Caco-2 (cell line): ENCODE measurements at regions not wholly inside any gene's neighbourhood (a gene's known extent, or its start where the extent isn't known, plus 50 kb on each side); places are given as distances from the start of the nearest gene placed in this dataset.
"Not testable (repeated sequence)": the region's sequence is repeated elsewhere in the genome, so short reads cannot be mapped to it uniquely, and the experiment has no call there.

Source experiments
- BruUV-seq: library from RNA; stranded (reverse); fragments of 400-500 nt; replicated peaks from 2 replicates; lab custom pipeline; 2021; lab: Mats Ljungman, UMichigan
- CTCF ChIA-PET: fragments of 300-600 bp; sonication (Branson Sonifier 250); formaldehyde crosslinking; loops from one replicate; lab custom pipeline; 2022; ENCODE audit warnings: antibody characterized with exemption; lab: Charles Lee
- POLR2A ChIA-PET: fragments of 300-600 bp; sonication (Branson Sonifier 250); formaldehyde crosslinking; loops from one replicate; lab custom pipeline; 2022; ENCODE audit warnings: antibody characterized with exemption; lab: Charles Lee
- DNase-seq, 2 experiments: peaks; one replicate each; pipeline versions ENCODE4 v3.0.0 to v3.0.0-alpha.2; 2020 to 2022
- H3K27me3 ChIP-seq: replicated peaks from 2 replicates; pipeline ENCODE4 v1.6.0; 2011; ENCODE audit warnings: low read length; ENCODE audit not compliant: control insufficient read depth, insufficient read depth
- H3K36me3 ChIP-seq: 2 replicates; pipeline ENCODE4 v1.5.1; 2011; ENCODE audit warnings: low read length; ENCODE audit not compliant: control insufficient read depth, insufficient read depth
- H3K4me1 ChIP-seq: fragments of 250-450 bp; sonication (Bioruptor Pico); 2 replicates; pipeline ENCODE4 v1.5.1; 2020; ENCODE audit warnings: mild to moderate bottlenecking
- H3K4me3 ChIP-seq: 2 replicates; pipeline ENCODE4 v1.5.1; 2011; ENCODE audit warnings: low read depth, mild to moderate bottlenecking, control low read depth, low read length
- H3K9me3 ChIP-seq: fragments of 250-450 bp; sonication (Bioruptor Pico); 2 replicates; pipeline ENCODE4 v1.5.1; 2020; ENCODE audit warnings: mild to moderate bottlenecking, moderate library complexity
- H3K27ac Mint-ChIP-seq: one replicate; pipeline ENCODE4 v1.8.0; 2022; ENCODE audit warnings: mixed read lengths; ENCODE audit not compliant: unreplicated experiment
- H3K27me3 Mint-ChIP-seq: one replicate; pipeline ENCODE4 v1.8.0; 2022; ENCODE audit warnings: mixed read lengths; ENCODE audit not compliant: insufficient read depth, unreplicated experiment
- H3K36me3 Mint-ChIP-seq: one replicate; pipeline ENCODE4 v1.8.0; 2022; ENCODE audit warnings: mild to moderate bottlenecking, mixed read lengths; ENCODE audit not compliant: insufficient read depth, unreplicated experiment
- H3K4me1 Mint-ChIP-seq: one replicate; pipeline ENCODE4 v1.8.0; 2022; ENCODE audit warnings: low read depth, mixed read lengths; ENCODE audit not compliant: unreplicated experiment
- H3K4me3 Mint-ChIP-seq: one replicate; pipeline ENCODE4 v1.8.0; 2022; ENCODE audit warnings: mild to moderate bottlenecking, moderate library complexity, mixed read lengths; ENCODE audit not compliant: unreplicated experiment
- H3K9me3 Mint-ChIP-seq: one replicate; pipeline ENCODE4 v1.8.0; 2022; ENCODE audit warnings: mixed read lengths; ENCODE audit not compliant: unreplicated experiment
- CTCF ChIP-seq, 2 experiments: fragments of 200-600 bp in 1 of 2; IDR thresholded peaks; 1 replicate in 1 of 2; 2 replicates in 1 of 2; pipeline versions ENCODE4 v1.5.1 to v1.8.0; 2011 to 2022; ENCODE audit warnings: antibody characterized with exemption in 1 of 2, control low read depth in 1 of 2, inconsistent platforms in 1 of 2, low read depth in 1 of 2, low read length in 1 of 2, mild to moderate bottlenecking in 1 of 2, moderate library complexity in 1 of 2; ENCODE audit not compliant: insufficient read depth in 1 of 2, severe bottlenecking in 1 of 2, unreplicated experiment in 1 of 2
- intact Hi-C: fragments of 100-400 bp; cut with micrococcal nuclease; formaldehyde crosslinking; loops from one replicate; pipeline ENCODE4 v1.10.0; 2022; ENCODE audit not compliant: unreplicated experiment

- Mint-ChIP-seq H3K4me3 (no peak overlapping the region), H3K27ac (no peak overlapping the region), H3K9me3 (no peaks in the 10 kb centered on the region), H3K27me3 (no peaks in the 10 kb centered on the region), H3K4me1 (no peaks in the 10 kb centered on the region), H3K36me3 (no peaks in the 10 kb centered on the region)
- no TSS peak for BruUV-seq
- TF ChIP-seq CTCF (IDR thresholded peaks at IDR 0.05; ENCODE audit: insufficient read depth in 1 of 2, low read depth in 1 of 2, low read length in 1 of 2, severe bottlenecking in 1 of 2, unreplicated experiment in 1 of 2): no peak
- H3K27me3 ChIP-seq: no peaks in the 10 kb centered on the region
- no peaks in the 10 kb centered on the region for H3K4me1 ChIP-seq
- intact Hi-C loops: no loop called here
- ChIA-PET CTCF (no interaction called here), POLR2A (no interaction called here)
- no peak overlapping the region for H3K4me3 ChIP-seq
- no peak for DNase-seq
- H3K9me3 ChIP-seq: no peaks in the 10 kb centered on the region
- H3K36me3 ChIP-seq: no peaks in the 10 kb centered on the region
Measured at GRCh38 chr11:25565846-25566245, 766.1 kb upstream of the ANO3 start.

GRCh38 chr11:25566298-25567200 lies 765.4 kb upstream of the ANO3 start:
- Histone ChIP-seq H3K4me1 (no peaks in the 10 kb centered on the region), H3K36me3 (no peaks in the 10 kb centered on the region), H3K4me3 (no peak overlapping the region), H3K9me3 (no peaks in the 10 kb centered on the region), H3K27me3 (no peaks in the 10 kb centered on the region)
- no peaks in the 10 kb centered on the region for H3K27me3 Mint-ChIP-seq
- intact Hi-C loops: no loop called here
- H3K27ac Mint-ChIP-seq: no peak overlapping the region
- ChIA-PET CTCF (no interaction called here), POLR2A (no interaction called here)
- no peaks in the 10 kb centered on the region for H3K9me3 Mint-ChIP-seq
- H3K36me3 Mint-ChIP-seq: no peaks in the 10 kb centered on the region
- TF ChIP-seq CTCF (IDR thresholded peaks at IDR 0.05; ENCODE audit: insufficient read depth in 1 of 2, low read depth in 1 of 2, low read length in 1 of 2, severe bottlenecking in 1 of 2, unreplicated experiment in 1 of 2): no peak
- H3K4me1 Mint-ChIP-seq: no peaks in the 10 kb centered on the region
- H3K4me3 Mint-ChIP-seq: no peak overlapping the region
- no TSS peak for BruUV-seq
- DNase-seq: no peak

GRCh38 chr11:25576320-25576719 lies 755.6 kb upstream of the ANO3 start:
- H3K36me3 ChIP-seq: no peaks in the 10 kb centered on the region
- BruUV-seq: no TSS peak
- no peaks in the 10 kb centered on the region for H3K27me3 ChIP-seq
- no peak overlapping the region for H3K4me3 ChIP-seq
- no peak overlapping the region for H3K27ac Mint-ChIP-seq
- no peak for TF ChIP-seq CTCF (IDR thresholded peaks at IDR 0.05; ENCODE audit: insufficient read depth in 1 of 2, low read depth in 1 of 2, low read length in 1 of 2, severe bottlenecking in 1 of 2, unreplicated experiment in 1 of 2)
- no peaks in the 10 kb centered on the region for H3K27me3 Mint-ChIP-seq
- no peak overlapping the region for H3K4me3 Mint-ChIP-seq
- no peaks in the 10 kb centered on the region for H3K4me1 ChIP-seq
- no peaks in the 10 kb centered on the region for H3K4me1 Mint-ChIP-seq
- no peaks in the 10 kb centered on the region for H3K9me3 Mint-ChIP-seq
- CTCF ChIA-PET: no interaction called here
- no peak for DNase-seq
- intact Hi-C loops: no loop called here
- no peaks in the 10 kb centered on the region for H3K9me3 ChIP-seq
- POLR2A ChIA-PET: no interaction called here
- H3K36me3 Mint-ChIP-seq: no peaks in the 10 kb centered on the region

- POLR2A ChIA-PET, H3K27me3 Mint-ChIP-seq, H3K9me3 ChIP-seq, DNase-seq, H3K4me1 ChIP-seq, CTCF ChIA-PET, intact Hi-C loops, H3K4me3 ChIP-seq, H3K36me3 ChIP-seq, BruUV-seq, H3K27ac Mint-ChIP-seq, H3K27me3 ChIP-seq, H3K9me3 Mint-ChIP-seq, H3K36me3 Mint-ChIP-seq, H3K4me3 Mint-ChIP-seq, H3K4me1 Mint-ChIP-seq: not testable (repeated sequence)
Measured at GRCh38 chr11:25579554-25579953, 752.4 kb upstream of the ANO3 start.
